GM12873 (cell line): ENCODE measurements at regions not wholly inside any gene's neighbourhood (a gene's known extent, or its start where the extent isn't known, plus 50 kb on each side); places are given as distances from the start of the nearest gene placed in this dataset.

Source experiments
- CTCF ChIP-seq: IDR thresholded peaks from 2 replicates; pipeline ENCODE4 v1.5.1; 2012; ENCODE audit warnings: low read depth, mild to moderate bottlenecking, moderate library complexity, low read length, control low read depth; ENCODE audit not compliant: insufficient read depth; ENCODE audit errors: missing control alignments

- TF ChIP-seq CTCF, result no peak
Measured at GRCh38 chr5:60148366-60148765, 254.8 kb upstream of the PDE4D start.

GRCh38 chr5:60147791-60148190, 254.3 kb upstream of the PDE4D start:
- TF ChIP-seq CTCF, result no peak

GRCh38 chr5:60143942-60144549, 250.5 kb upstream of the PDE4D start:
- no peak for TF ChIP-seq CTCF

- no peak for TF ChIP-seq CTCF
Measured at GRCh38 chr5:60141119-60141518, 247.6 kb upstream of the PDE4D start.

- no peak for TF ChIP-seq CTCF
Measured at GRCh38 chr5:60136841-60137240, 243.3 kb upstream of the PDE4D start.

- TF ChIP-seq CTCF, result no peak
Measured at GRCh38 chr5:60131504-60131903, 238.0 kb upstream of the PDE4D start.

- no peak for TF ChIP-seq CTCF
Measured at GRCh38 chr5:60125636-60126035, 232.1 kb upstream of the PDE4D start.
